COLO668 (cell line): ENCODE measurements at regions not wholly inside any gene's neighbourhood (a gene's known extent, or its start where the extent isn't known, plus 50 kb on each side); places are given as distances from the start of the nearest gene placed in this dataset.
"Not testable (repeated sequence)": the region's sequence is repeated elsewhere in the genome, so short reads cannot be mapped to it uniquely, and the experiment has no call there.

Experiments used
- DNase-seq: peaks from one replicate; lab custom pipeline; 2025; ENCODE audit not compliant: unreplicated experiment; lab: John Stamatoyannopoulos, UW

GRCh38 chr12:46087916-46088439 is 97.6 kb upstream of the SCAF11 start:
- DNase-seq: no peak

- no peak for DNase-seq
Measured at GRCh38 chr12:46084666-46085631, 94.6 kb upstream of the SCAF11 start.

- DNase-seq: no peak
Measured at GRCh38 chr12:46082490-46083200, 92.3 kb upstream of the SCAF11 start.

GRCh38 chr12:46073321-46073720 is 82.9 kb upstream of the SCAF11 start:
- DNase-seq: no peak

GRCh38 chr12:46071769-46072624 is 81.6 kb upstream of the SCAF11 start:
- peak; percentile 37 for DNase-seq

- no peak for DNase-seq
Measured at GRCh38 chr12:46071335-46071734, 81.0 kb upstream of the SCAF11 start.

- no peak for DNase-seq
Measured at GRCh38 chr12:46067094-46067493, 76.7 kb upstream of the SCAF11 start.

- no peak for DNase-seq
Measured at GRCh38 chr12:46065412-46066166, 75.2 kb upstream of the SCAF11 start.

- no peak for DNase-seq
Measured at GRCh38 chr12:46064548-46064947, 74.2 kb upstream of the SCAF11 start.

- DNase-seq: not testable (repeated sequence)
Measured at GRCh38 chr12:46058697-46059096, 68.3 kb upstream of the SCAF11 start.

GRCh38 chr12:46050805-46051204 is 60.4 kb upstream of the SCAF11 start:
- DNase-seq: no peak

- DNase-seq: no peak
Measured at GRCh38 chr12:46049665-46050064, 59.3 kb upstream of the SCAF11 start.

- DNase-seq: no peak
Measured at GRCh38 chr12:46046436-46046835, 56.1 kb upstream of the SCAF11 start.

- no peak for DNase-seq
Measured at GRCh38 chr12:46043972-46044520, 53.7 kb upstream of the SCAF11 start.
